NCI-H526 (cell line): ENCODE measurements at regions not wholly inside any gene's neighbourhood (a gene's known extent, or its start where the extent isn't known, plus 50 kb on each side); places are given as distances from the start of the nearest gene placed in this dataset.

Source experiments
- DNase-seq, 2 experiments: peaks; one replicate each; lab custom pipeline; 2025; lab: John Stamatoyannopoulos, UW

GRCh38 chr9:109549386-109549785 lies 51.3 kb upstream of the PTPN3 start:
- DNase-seq, result no peak

- DNase-seq, result no peak
Observed at GRCh38 chr9:109551651-109552050, 53.5 kb upstream of the PTPN3 start.

DNA sequence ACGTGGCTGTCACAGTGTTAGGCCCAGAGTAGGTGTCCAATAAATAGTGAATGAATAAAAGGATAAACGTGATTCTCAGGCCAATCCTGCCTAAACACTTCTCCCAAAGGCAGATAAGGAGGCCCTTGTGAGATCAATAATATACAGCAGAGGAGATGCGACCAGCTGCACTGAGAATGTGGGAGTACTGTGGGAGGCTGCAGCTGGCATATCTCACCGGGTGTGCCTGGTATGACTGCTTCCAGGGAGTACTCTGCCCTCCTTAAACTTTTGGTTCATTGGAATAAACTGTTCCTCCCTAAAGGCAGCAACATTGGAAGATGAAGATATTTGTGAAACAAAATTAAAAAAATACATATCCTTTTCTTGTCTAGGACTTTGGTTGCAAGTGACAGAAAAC lies 57.1 kb upstream of the PTPN3 start:
- no peak for DNase-seq

GRCh38 chr9:109556061-109556460 lies 58.0 kb upstream of the PTPN3 start:
- no peak for DNase-seq

- DNase-seq, result no peak
Observed at GRCh38 chr9:109556786-109557185, 58.7 kb upstream of the PTPN3 start.

- DNase-seq, result no peak
Observed at GRCh38 chr9:109557481-109557880, 59.4 kb upstream of the PTPN3 start.

- no peak for DNase-seq
Observed at GRCh38 chr9:109558718-109559151, 60.6 kb upstream of the PTPN3 start.

GRCh38 chr9:109560470-109561132 lies 62.5 kb upstream of the PTPN3 start:
- no peak for DNase-seq

GRCh38 chr9:109561137-109561536 lies 63.0 kb upstream of the PTPN3 start:
- no peak for DNase-seq

DNA sequence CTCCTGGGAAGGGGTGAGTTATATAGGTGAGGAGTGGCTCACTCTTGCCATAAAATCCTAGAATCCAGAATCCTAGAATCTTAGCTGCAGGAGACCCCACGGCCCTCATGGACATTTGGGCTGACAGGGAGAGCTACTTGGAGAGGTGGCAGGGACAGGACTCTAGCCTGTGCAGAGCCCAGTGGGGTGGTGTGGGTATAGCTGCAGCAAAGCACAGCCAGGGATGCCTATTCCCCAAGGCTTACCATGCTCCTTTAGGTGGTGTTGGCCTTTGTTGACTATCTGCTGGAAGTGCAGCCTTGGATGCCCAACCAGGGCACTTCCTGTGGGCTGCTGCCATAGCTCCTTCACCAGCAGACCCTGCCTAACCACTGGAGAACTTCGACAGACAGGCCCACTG lies 70.0 kb upstream of the PTPN3 start:
- no peak for DNase-seq

DNA sequence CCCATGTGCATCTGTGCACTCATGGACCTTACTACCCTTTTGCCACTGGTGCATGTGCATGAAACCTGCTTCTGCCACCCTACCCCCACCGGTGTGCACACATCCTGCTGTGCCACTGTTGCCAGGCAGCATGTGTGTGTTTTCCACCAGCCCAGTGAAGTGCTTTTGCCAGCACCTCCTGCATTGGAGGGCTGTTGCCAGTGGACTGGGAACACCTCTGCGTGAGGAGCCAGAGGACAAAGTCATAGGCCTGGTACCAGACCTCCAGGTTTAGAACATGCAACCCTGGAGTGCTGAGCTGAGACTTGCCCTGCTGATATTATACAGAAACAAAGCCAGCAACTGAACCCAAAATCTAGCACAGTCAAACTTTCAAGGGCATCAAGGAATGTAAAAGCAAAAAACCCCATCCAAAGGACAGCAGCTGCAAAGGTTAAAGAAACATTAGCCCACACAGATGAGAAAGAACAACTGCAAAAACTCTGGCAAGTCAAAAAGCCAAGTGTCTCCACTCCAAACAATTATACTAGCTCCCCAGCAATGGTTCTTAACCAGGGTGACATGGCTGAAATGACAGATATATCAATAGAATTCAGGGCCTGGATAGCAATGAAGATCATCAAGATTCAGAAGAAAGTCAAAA lies 70.6 kb upstream of the PTPN3 start:
- DNase-seq, result no peak

- peak; percentile 25 to 76 for DNase-seq
Observed at GRCh38 chr9:109574061-109574882, 76.2 kb upstream of the PTPN3 start.

- no peak for DNase-seq
Observed at GRCh38 chr9:109576762-109577161, 78.7 kb upstream of the PTPN3 start.

GRCh38 chr9:109579191-109579948 lies 81.3 kb upstream of the PTPN3 start:
- DNase-seq, result no peak

DNA sequence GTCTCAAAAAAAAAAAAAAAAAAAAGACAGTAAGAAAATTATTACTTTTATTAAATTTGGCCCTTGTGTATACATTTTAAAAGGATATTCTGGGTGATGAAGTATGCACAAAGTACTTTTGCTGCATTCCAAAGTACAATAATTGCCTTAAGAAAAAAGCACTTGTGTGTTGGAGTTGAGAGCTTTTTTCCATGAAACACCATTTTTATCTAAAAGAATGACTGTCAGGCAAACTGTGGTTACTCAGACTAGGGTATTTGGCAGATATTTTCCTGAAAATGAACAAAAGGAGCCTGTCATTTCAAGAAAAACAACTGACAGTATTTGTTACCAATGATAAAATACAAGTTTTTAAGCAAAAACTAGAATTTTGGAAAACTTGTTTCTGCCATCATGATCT lies 84.3 kb upstream of the PTPN3 start:
- no peak for DNase-seq

DNA sequence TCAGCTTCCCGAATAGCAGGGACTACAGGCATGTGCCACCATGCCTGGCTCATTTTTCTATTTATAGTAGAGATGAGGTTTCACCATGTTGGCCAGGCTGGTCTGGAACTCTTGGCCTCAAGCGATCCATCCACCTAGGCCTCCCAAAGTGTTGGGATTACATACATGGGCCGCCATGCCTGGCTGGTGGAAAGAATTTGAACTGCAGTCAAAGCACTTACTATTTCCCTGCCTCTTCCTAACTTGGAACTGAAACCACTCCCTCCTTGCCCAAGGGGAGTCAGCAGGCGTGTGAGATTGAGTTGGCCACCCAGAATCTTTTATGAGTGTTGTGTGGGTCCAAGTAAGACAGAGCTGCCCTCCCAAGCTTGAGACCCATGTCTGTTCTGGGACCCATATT lies 86.1 kb upstream of the PTPN3 start:
- no peak for DNase-seq

GRCh38 chr9:109585796-109586195 lies 87.7 kb upstream of the PTPN3 start:
- no peak for DNase-seq

- DNase-seq, result no peak
Observed at GRCh38 chr9:109586993-109587392, 88.9 kb upstream of the PTPN3 start.

- DNase-seq, result no peak
Observed at GRCh38 chr9:109588415-109588814, 90.3 kb upstream of the PTPN3 start.

DNA sequence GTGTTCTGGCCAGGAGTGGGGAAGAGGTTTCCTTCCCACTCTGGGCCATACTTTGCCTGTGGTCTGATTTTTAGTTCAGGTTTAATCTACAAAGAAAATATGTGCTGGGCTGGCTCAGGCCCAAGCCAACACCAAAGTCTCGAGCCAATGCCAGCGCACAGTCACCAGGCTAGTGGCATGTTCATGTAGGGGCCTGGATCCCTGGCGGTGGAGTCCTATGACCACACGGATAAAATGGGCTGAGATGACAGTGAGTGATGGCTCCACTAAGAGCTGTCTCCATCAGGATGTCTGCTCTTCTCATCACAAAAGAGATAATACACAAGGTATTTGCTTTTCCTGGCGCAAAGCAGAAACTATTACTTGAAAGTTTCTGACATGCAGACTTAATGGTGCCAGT lies 92.9 kb upstream of the PTPN3 start:
- no peak for DNase-seq

GRCh38 chr9:109591691-109592090 lies 93.6 kb upstream of the PTPN3 start:
- DNase-seq, result peak in 1 of 2 experiments; percentile 6

- DNase-seq, result no peak
Observed at GRCh38 chr9:109593612-109594011, 95.5 kb upstream of the PTPN3 start.
